ENCODE measurements at regions not wholly inside any gene's neighbourhood (a gene's known extent, or its start where the extent isn't known, plus 50 kb on each side); places are given as distances from the start of the nearest gene placed in this dataset.
"Not testable (repeated sequence)": the region's sequence is repeated elsewhere in the genome, so short reads cannot be mapped to it uniquely, and the experiment has no call there.

DNA sequence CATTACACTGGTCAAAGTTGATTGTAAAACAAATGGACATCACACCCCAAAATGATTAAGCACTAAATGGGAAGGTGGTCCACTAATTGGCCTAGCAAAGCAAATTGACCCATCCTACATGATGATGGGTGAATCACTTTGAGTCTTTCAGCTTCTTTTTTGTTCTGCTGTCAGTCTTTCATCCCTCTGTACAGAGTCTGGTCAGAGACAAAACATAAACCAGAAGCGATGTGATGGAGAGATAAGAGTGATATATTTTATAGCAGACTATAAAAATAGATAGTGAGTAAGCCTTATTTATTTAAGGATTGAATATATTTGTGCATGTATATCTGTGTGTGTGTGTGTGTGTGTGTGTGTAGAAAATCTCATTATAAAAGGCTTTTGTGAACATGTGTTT lies 618.4 kb upstream of the SOX9 start:
- H3K36me3 ChIP-seq (ENCODE audit: control insufficient read depth, insufficient read depth, low read length): no peaks in the 10 kb centered on the region
- H3K4me3 ChIP-seq (ENCODE audit: insufficient read depth, low read depth, low read length, poor library complexity, severe bottlenecking): no peak overlapping the region

DNA sequence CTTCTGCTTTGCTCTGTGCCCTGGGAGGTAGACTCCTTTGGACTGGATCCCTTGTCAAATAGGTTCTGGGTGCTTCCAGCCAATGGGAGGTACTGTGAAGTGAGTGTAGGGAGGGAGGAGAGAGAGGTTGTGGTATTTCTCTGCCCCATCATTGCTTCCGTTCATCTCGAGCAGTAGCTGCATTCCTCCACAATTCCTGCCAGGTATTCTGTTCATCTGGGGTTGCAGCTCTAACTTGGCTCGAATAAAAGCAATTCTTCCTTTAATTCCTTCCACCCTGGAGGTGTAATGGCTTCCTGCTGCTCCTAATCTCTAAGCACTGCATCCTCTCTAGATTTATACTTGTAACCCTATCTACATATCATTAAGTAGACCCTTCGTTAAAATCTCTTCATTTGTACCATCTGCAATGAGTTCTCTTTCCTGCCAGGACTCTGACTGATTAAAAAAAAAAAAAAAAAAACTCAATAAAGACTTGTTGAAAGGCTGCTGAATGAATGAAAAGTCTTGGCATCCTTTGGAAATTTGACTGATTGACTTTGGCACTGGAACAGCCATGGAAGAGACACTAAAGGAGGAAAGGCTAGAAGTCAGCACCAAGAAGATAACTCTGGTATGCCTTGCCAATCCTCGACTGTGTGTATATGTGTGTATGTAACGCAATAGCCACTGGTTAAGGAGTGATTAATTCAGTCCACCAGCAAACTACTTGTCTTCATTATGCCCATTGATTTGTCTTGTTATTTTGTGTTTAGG lies 616.9 kb upstream of the SOX9 start:
- H3K4me3 ChIP-seq (ENCODE audit: insufficient read depth, low read depth, low read length, poor library complexity, severe bottlenecking): no peak overlapping the region
- DNase-seq: no peak
- no peaks in the 10 kb centered on the region for H3K4me1 ChIP-seq (ENCODE audit: control insufficient read depth, insufficient read depth, low read length, poor library complexity, severe bottlenecking)
- H3K36me3 ChIP-seq (ENCODE audit: control insufficient read depth, insufficient read depth, low read length): no peaks in the 10 kb centered on the region
- no peaks in the 10 kb centered on the region for H3K27me3 ChIP-seq (replicated peaks; ENCODE audit: control insufficient read depth, insufficient read depth, low read length, poor library complexity, severe bottlenecking)
- H3K9me3 ChIP-seq (ENCODE audit: control insufficient read depth, low read length): no peaks in the 10 kb centered on the region
- H3K27ac ChIP-seq (ENCODE audit: insufficient read depth, low read length, poor library complexity, severe bottlenecking): no peak overlapping the region

More for the DNA sequence above, 618.4 kb upstream of the SOX9 start:
- Histone ChIP-seq H3K27ac (ENCODE audit: insufficient read depth, low read length, poor library complexity, severe bottlenecking) (no peak overlapping the region), H3K4me1 (ENCODE audit: control insufficient read depth, insufficient read depth, low read length, poor library complexity, severe bottlenecking) (no peaks in the 10 kb centered on the region), H3K27me3 (replicated peaks; ENCODE audit: control insufficient read depth, insufficient read depth, low read length, poor library complexity, severe bottlenecking) (no peaks in the 10 kb centered on the region), H3K9me3 (ENCODE audit: control insufficient read depth, low read length) (no peaks in the 10 kb centered on the region)
- no peak for DNase-seq

DNA sequence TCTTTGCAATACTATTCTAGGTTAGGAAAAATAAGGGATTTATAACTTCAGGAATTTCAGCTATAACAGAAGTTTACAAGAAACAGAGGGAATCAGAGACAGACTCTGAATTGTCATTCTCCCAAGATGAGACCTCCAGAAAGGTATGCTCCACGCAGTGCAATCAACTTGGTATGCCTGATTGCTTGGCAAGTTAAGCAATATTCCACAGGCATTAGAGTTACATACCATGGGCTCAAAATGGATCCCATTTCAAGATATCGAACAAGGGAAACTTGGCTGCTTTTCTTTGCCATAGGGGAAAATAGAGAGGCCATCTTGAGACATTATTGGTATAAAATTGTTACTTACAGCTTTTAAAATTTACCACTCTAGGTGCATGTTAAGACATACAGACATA lies 615.6 kb upstream of the SOX9 start:
- Histone ChIP-seq H3K36me3 (ENCODE audit: control insufficient read depth, insufficient read depth, low read length) (no peaks in the 10 kb centered on the region), H3K4me3 (ENCODE audit: insufficient read depth, low read depth, low read length, poor library complexity, severe bottlenecking) (no peak overlapping the region), H3K27me3 (replicated peaks; ENCODE audit: control insufficient read depth, insufficient read depth, low read length, poor library complexity, severe bottlenecking) (no peaks in the 10 kb centered on the region), H3K9me3 (ENCODE audit: control insufficient read depth, low read length) (no peaks in the 10 kb centered on the region), H3K4me1 (ENCODE audit: control insufficient read depth, insufficient read depth, low read length, poor library complexity, severe bottlenecking) (no peaks in the 10 kb centered on the region), H3K27ac (ENCODE audit: insufficient read depth, low read length, poor library complexity, severe bottlenecking) (no peak overlapping the region)
- DNase-seq: no peak

DNA sequence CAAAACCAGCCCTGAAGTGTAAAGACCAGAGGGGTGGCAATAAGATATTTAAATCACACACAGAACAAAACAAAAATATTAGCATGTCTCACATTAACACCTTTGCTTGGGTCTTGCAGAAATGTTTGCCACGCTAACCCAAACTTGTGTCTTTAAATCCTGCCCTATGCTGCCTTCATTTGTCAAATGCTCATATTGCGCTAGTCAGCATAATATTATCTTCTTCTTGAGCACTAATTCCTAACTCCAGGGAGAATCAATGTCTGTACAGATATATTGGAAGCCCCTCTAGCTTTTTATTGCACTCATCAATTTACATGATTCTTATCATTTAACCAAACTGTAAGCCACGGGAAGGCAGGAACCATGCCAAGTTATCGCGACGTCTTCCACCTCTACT lies 614.8 kb upstream of the SOX9 start:
- no peak for DNase-seq
- Histone ChIP-seq H3K27me3 (replicated peaks; ENCODE audit: control insufficient read depth, insufficient read depth, low read length, poor library complexity, severe bottlenecking) (no peaks in the 10 kb centered on the region), H3K27ac (ENCODE audit: insufficient read depth, low read length, poor library complexity, severe bottlenecking) (no peak overlapping the region), H3K4me3 (ENCODE audit: insufficient read depth, low read depth, low read length, poor library complexity, severe bottlenecking) (no peak overlapping the region), H3K4me1 (ENCODE audit: control insufficient read depth, insufficient read depth, low read length, poor library complexity, severe bottlenecking) (no peaks in the 10 kb centered on the region), H3K36me3 (ENCODE audit: control insufficient read depth, insufficient read depth, low read length) (no peaks in the 10 kb centered on the region), H3K9me3 (ENCODE audit: control insufficient read depth, low read length) (no peaks in the 10 kb centered on the region)

DNA sequence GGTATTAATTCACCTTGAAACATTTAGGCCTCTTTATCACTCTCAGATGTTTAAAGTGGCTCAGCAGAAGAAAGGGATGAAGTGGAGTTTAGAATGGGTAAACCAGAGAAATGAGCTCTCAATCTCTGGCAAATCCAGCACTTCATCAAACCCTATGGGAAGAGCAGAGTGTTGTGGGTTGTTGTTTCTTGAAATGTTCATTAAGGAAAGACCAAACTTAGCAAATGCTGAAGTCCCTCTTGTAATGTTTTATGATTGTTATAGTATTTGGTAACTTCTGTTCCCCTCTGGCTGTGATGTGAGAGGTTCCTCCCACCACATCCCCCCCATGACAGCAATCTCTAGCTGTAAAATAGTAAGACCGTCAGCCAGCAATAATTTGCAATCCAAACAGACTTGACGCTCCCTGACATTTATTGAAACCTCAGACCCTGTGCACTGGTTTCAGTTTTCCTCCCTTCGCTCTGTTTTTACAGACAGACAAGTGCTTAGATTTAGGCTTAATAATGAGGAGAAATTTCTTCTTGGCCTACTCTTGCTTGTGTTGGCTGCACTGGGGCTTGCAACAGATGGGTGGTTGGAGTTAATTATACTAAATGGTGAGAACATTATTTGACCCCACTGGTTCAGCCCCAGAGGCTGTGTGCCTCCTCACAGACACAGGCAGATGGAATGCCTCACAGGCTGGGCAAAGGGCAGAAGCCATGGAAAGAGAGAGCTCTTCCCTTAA lies 609.4 kb upstream of the SOX9 start:
- H3K36me3 ChIP-seq (ENCODE audit: control insufficient read depth, insufficient read depth, low read length): no peaks in the 10 kb centered on the region
- H3K4me3 ChIP-seq (ENCODE audit: insufficient read depth, low read depth, low read length, poor library complexity, severe bottlenecking): no peak overlapping the region
- no peaks in the 10 kb centered on the region for H3K9me3 ChIP-seq (ENCODE audit: control insufficient read depth, low read length)
- no peak overlapping the region for H3K27ac ChIP-seq (ENCODE audit: insufficient read depth, low read length, poor library complexity, severe bottlenecking)
- no peaks in the 10 kb centered on the region for H3K27me3 ChIP-seq (replicated peaks; ENCODE audit: control insufficient read depth, insufficient read depth, low read length, poor library complexity, severe bottlenecking)
- H3K4me1 ChIP-seq (ENCODE audit: control insufficient read depth, insufficient read depth, low read length, poor library complexity, severe bottlenecking): no peaks in the 10 kb centered on the region
- DNase-seq: no peak

DNA sequence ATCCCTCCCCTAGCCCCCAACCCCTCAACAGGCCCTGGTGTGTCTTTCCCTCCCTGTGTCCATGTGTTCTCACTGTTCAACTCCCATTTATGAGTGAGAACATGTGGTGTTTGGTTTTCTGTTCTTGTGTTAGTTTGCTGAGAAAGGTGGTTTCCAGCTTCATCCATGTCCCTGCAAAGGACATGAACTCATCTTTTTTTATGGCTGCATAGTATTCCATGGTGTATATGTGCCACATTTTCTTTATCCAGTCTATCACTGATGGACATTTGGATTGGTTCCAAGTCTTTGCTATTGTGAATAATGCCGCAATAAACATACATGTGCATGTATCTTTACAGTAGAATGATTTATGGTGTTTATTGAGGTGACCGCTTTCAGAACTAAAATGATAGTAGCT lies 607.1 kb upstream of the SOX9 start:
- DNase-seq; H3K36me3 ChIP-seq (ENCODE audit: control insufficient read depth, insufficient read depth, low read length); H3K4me1 ChIP-seq (ENCODE audit: control insufficient read depth, insufficient read depth, low read length, poor library complexity, severe bottlenecking); H3K9me3 ChIP-seq (ENCODE audit: control insufficient read depth, low read length); H3K4me3 ChIP-seq (ENCODE audit: insufficient read depth, low read depth, low read length, poor library complexity, severe bottlenecking); H3K27ac ChIP-seq (ENCODE audit: insufficient read depth, low read length, poor library complexity, severe bottlenecking); H3K27me3 ChIP-seq (replicated peaks; ENCODE audit: control insufficient read depth, insufficient read depth, low read length, poor library complexity, severe bottlenecking): not testable (repeated sequence)

DNA sequence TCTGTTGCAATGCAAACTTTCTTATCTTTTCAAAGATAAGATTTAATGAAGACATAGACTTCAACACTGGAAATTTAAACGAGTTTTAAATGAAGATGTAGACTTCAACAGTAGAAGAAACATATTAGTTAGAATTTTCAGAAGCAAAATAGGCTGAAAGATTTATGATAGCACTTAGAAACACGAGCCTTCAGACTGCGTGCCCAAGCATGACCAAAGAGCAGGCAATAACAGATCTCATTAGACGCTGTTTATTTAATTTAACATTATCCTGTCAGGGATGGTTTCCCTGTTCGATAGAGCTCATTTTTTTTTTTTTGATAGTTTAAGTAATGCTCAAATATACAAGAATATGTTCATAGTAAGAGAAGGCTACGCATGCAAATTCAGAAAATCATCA lies 604.7 kb upstream of the SOX9 start:
- no peak for DNase-seq
- H3K4me3 ChIP-seq (ENCODE audit: insufficient read depth, low read depth, low read length, poor library complexity, severe bottlenecking): no peak overlapping the region
- H3K27me3 ChIP-seq (replicated peaks; ENCODE audit: control insufficient read depth, insufficient read depth, low read length, poor library complexity, severe bottlenecking): no peaks in the 10 kb centered on the region
- no peaks in the 10 kb centered on the region for H3K9me3 ChIP-seq (ENCODE audit: control insufficient read depth, low read length)
- no peaks in the 10 kb centered on the region for H3K36me3 ChIP-seq (ENCODE audit: control insufficient read depth, insufficient read depth, low read length)
- no peaks in the 10 kb centered on the region for H3K4me1 ChIP-seq (ENCODE audit: control insufficient read depth, insufficient read depth, low read length, poor library complexity, severe bottlenecking)
- H3K27ac ChIP-seq (ENCODE audit: insufficient read depth, low read length, poor library complexity, severe bottlenecking): no peak overlapping the region

DNA sequence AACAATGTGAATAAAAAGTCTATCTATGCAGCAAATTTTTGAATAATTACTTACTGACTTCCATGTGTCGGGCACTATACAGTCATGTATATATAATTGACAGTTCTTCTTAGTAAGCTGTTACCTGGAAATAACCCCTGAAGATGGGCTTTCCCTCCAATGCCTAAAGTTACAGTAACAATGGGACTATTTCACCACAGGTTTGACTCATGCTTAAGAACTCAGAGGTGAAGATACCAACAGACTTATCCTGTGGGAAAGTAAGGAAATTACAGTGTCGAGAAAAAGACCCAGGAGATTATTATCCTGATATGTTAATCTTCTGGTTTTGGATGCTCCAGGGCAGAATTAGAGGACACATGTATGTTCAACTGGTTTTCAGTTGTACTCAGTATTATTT lies 601.5 kb upstream of the SOX9 start:
- no peak for DNase-seq
- no peaks in the 10 kb centered on the region for H3K4me1 ChIP-seq (ENCODE audit: control insufficient read depth, insufficient read depth, low read length, poor library complexity, severe bottlenecking)
- no peaks in the 10 kb centered on the region for H3K27me3 ChIP-seq (replicated peaks; ENCODE audit: control insufficient read depth, insufficient read depth, low read length, poor library complexity, severe bottlenecking)
- no peak overlapping the region for H3K4me3 ChIP-seq (ENCODE audit: insufficient read depth, low read depth, low read length, poor library complexity, severe bottlenecking)
- no peaks in the 10 kb centered on the region for H3K36me3 ChIP-seq (ENCODE audit: control insufficient read depth, insufficient read depth, low read length)
- H3K9me3 ChIP-seq (ENCODE audit: control insufficient read depth, low read length): no peaks in the 10 kb centered on the region
- no peak overlapping the region for H3K27ac ChIP-seq (ENCODE audit: insufficient read depth, low read length, poor library complexity, severe bottlenecking)

DNA sequence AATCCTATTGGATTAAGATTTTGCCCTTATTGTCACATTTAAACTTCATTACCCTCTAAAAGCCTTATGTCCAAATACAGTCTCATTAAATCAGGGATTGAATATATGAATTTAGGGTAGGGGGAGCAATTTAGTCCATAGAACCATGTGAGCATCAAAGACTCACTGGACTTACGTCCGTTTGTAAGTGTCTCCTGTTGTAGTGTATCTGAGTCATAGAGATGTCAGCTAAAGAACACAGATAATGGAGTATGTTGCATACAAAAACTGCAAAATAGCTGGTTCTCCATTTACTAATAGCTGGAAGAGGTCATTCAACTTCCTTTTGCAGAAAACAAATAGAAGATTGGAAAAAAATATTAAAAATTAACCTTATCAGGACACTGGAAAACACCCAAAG lies 599.1 kb upstream of the SOX9 start:
- H3K27me3 ChIP-seq (replicated peaks; ENCODE audit: control insufficient read depth, insufficient read depth, low read length, poor library complexity, severe bottlenecking): no peaks in the 10 kb centered on the region
- DNase-seq: no peak
- H3K9me3 ChIP-seq (ENCODE audit: control insufficient read depth, low read length): no peaks in the 10 kb centered on the region
- H3K4me3 ChIP-seq (ENCODE audit: insufficient read depth, low read depth, low read length, poor library complexity, severe bottlenecking): no peak overlapping the region
- no peak overlapping the region for H3K27ac ChIP-seq (ENCODE audit: insufficient read depth, low read length, poor library complexity, severe bottlenecking)
- no peaks in the 10 kb centered on the region for H3K36me3 ChIP-seq (ENCODE audit: control insufficient read depth, insufficient read depth, low read length)
- H3K4me1 ChIP-seq (ENCODE audit: control insufficient read depth, insufficient read depth, low read length, poor library complexity, severe bottlenecking): no peaks in the 10 kb centered on the region

DNA sequence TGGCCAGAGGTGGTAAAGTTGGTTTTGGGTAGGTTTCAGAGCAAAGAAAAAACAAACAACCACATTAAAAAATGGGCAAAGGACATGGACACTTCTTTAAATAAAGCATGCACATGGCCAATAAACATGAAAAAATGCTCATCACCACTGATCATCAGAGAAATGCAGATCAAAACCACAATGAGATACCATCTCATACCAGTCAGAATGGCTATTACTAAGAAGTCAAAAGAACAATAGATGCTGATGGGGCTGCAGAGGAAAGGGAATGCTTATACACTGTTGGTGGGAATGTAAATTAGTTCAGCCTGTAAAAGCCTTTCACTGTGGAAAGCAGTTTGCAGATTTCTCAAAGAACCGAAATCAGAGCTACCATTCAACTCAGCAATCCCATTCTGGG lies 598.4 kb upstream of the SOX9 start:
- H3K27ac ChIP-seq (ENCODE audit: insufficient read depth, low read length, poor library complexity, severe bottlenecking): no peak overlapping the region
- no peak overlapping the region for H3K4me3 ChIP-seq (ENCODE audit: insufficient read depth, low read depth, low read length, poor library complexity, severe bottlenecking)
- H3K9me3 ChIP-seq (ENCODE audit: control insufficient read depth, low read length): no peaks in the 10 kb centered on the region
- DNase-seq: no peak
- no peaks in the 10 kb centered on the region for H3K36me3 ChIP-seq (ENCODE audit: control insufficient read depth, insufficient read depth, low read length)
- H3K27me3 ChIP-seq (replicated peaks; ENCODE audit: control insufficient read depth, insufficient read depth, low read length, poor library complexity, severe bottlenecking): no peaks in the 10 kb centered on the region
- no peaks in the 10 kb centered on the region for H3K4me1 ChIP-seq (ENCODE audit: control insufficient read depth, insufficient read depth, low read length, poor library complexity, severe bottlenecking)
